CD4-positive, alpha-beta T cell treated with Interleukin-6 for 4 hours (primary cell): ENCODE measurements at regions not wholly inside any gene's neighbourhood (a gene's known extent, or its start where the extent isn't known, plus 50 kb on each side); places are given as distances from the start of the nearest gene placed in this dataset.
"Not testable (repeated sequence)": the region's sequence is repeated elsewhere in the genome, so short reads cannot be mapped to it uniquely, and the experiment has no call there.

Source experiments
- DNase-seq: peaks from one replicate; pipeline ENCODE4 v3.0.0-alpha.2; 2020; ENCODE audit warnings: mixed read lengths

DNA sequence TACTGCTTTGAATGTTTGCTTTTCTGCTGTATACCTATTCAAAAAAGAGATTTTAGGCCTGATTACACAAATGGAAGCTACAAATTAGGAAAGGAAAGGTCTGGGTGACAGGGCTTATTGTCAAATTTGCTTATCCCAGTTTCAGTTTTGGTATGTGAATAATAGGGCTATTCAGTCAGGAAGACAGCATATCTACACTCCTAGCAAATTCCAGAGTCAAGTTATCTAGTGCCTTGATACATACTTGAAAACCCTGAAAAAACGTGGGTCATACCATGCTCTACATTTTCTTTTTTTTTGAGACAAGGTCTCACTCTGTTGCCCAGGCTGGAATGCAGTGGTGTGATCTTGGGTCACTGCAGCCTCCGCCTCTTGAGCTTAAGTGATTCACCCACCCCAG lies 59.2 kb upstream of the CCDC180 start:
- not testable (repeated sequence) for DNase-seq

DNA sequence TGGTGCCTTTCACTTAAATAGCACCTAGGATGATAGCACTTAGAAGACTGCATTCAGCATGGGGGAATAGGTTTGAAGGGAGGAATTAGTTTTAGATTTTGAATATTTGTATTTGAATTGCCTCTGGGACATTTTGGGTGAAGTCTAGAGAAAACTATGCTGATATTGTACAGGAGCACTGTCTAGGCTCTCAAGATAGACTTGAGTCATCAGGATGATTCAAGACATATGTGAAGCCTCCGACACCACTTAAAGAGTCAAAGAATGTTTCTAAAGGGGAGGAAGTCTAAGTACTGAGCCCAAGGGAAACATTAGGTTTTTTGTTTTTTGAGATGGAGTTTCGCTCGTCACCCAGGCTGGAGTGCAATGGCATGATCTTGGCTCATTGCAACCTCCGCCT lies 63.9 kb upstream of the CCDC180 start:
- no peak for DNase-seq

DNA sequence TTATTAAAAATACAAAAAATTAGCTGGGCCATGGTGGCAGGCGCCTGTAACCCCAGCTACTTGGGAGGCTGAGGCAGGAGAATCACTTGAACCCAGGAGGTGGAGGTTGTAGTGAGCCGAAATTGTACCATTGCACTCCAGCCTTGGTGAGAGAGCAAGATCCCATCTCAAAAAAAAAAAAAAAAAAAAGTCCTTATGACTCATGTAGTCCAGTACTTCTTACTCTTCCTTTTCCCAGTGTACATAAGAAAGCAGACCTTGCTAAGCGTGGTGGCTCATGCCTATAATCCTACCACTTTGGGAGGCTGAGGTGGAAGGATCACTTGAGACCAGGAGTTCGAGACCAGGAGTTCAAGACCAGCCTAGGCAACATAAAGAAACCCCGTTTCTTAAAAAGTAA lies 66.0 kb upstream of the CCDC180 start:
- DNase-seq = not testable (repeated sequence)

DNA sequence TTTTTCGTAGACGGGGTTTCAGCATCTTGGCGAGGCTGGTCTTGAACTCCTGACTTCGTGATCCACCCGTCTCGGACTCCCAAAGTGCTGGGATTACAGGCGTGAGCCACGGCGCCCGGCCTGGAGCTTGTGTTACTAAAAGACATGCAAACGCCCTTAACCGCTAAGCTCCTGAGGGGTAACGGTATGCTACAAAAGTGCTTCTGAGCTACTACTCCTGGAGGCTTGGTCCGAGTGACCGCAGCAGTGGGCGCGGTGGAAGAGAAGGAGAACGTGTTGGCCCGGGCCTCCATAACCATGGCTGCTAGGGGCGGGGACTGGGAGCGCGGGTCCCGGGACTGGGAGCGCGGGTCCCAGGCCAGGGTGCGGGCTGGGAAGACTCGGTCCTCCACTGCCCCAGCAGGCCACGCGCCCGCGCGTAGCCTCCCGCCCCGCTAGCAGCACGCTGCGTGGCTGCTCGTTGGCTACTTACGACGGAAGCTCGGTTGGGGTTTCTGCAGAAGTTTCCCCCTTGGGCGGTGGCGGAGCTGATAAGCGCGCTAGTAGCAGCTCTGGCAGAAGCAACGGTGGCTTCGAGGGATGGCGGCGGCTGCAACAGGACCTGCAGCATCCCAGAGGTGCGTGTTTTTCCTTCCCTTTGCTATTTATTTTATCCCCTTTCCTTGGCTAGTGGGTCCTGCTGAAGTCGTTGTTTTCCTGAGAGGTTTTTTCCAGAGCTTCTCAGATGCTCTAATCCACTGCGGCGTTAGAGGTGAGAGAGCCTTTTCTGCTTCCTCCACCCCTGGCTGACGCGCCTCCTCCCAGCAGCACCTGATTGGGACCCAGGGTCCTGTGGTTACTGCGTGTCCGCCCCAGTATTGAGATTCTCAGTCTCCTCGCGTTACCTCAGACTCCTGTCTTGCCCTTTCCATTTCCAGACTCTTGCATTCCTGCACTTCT lies 69.2 kb upstream of the CCDC180 start:
- peak; percentile 77 for DNase-seq

DNA sequence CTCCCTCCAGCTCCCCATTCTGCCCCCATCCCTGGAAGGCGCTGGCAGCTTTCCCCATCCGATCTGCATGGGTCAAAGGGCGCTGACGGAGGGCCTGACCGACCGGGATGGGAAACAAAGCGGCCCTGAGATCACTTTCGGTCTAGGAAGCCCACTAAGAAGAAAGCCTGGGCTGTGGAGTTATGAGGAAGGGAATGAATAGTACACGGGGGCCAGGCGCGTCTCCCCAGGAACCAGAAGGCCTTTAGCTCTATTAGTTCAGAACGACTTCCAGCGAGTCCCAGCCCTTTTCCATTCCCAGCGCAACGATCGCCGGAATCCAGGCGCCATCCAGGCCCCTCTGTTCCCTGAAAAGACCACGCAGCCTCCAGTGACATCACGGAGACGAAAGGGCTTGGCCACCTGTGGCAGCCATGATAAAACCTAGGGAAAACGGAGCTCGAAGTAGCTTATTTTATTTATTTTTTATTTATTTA lies 70.1 kb upstream of the CCDC180 start:
- DNase-seq = no peak

DNA sequence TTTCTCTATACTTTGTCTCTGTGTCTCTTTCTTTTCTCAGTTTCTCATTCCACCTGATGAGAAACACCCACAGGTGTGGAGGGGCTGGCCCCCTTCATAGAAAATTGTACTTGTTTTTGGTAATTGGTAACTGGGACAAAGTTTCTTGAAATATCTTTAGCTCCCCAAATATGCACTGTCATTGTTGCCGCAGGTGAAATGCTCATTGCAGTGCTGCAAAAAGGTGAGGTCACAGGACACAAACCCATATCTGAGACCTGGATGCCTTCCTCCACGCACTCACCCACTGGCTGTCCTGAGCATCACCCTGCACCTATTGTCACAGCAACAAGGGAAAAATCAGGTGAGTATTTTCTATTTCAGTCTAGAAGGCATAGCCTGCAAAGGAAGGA lies 74.5 kb upstream of the CCDC180 start:
- DNase-seq = not testable (repeated sequence)

DNA sequence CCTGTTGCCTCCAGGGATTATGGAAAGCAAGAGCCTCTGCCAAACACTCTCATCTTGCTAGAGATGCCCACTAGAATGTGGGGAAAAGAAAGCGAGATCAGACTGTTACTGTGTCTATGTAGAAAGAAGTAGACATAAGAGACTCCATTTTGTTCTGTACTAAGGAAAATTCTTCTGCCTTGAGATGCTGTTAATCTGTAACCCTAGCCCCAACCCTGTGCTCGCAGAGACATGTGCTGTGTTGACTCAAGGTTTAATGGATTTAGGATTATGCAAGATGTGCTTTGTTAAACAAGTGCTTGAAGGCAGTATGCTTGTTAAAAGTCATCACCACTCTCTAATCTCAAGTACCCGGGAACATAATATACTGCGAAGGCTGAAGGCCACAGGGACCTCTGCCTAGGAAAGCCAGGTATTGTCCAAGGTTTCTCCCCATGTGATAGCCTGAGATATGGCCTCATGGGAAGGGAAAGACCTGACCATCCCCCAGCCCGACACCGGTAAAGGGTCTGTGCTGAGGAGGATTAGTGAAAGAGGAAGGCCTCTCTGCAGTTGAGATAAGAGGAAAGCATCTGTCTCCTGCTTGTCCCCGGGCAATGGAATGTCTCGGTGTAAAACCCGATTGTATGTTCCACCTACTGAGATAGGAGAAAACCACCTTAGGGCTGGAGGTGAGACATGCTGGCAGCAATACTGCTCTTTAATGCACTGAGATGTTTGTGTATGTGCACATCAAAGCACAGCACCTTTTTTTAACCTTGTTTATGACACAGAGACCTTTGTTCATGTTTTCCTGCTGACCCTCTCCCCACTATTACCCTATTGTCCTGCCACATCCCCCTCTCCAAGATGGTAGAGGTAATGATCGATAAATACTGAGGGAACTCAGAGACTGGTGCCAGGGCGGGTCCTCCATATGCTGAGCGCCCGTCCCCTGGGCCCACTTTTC lies 75.1 kb upstream of the CCDC180 start:
- not testable (repeated sequence) for DNase-seq

DNA sequence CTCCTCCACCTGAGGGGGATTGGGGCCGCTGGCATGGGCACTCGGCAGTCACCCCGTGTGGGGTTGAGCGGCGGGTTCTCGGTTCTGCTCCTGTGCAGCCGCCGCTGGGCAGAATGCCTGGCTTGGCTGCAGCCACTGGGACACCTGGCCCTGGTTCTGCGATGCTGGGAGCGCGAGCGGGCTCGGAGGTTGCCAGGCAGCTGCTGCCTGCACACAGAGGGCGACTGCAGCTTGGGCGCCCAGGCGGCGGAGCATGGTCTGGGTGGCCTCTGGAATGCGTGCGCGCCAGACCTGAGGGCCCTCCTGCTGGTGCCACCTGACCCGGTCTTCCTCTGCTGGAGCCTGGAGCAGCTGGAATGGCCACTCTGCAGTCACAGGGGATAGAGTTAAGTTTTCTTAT lies 85.1 kb upstream of the CCDC180 start:
- not testable (repeated sequence) for DNase-seq

DNA sequence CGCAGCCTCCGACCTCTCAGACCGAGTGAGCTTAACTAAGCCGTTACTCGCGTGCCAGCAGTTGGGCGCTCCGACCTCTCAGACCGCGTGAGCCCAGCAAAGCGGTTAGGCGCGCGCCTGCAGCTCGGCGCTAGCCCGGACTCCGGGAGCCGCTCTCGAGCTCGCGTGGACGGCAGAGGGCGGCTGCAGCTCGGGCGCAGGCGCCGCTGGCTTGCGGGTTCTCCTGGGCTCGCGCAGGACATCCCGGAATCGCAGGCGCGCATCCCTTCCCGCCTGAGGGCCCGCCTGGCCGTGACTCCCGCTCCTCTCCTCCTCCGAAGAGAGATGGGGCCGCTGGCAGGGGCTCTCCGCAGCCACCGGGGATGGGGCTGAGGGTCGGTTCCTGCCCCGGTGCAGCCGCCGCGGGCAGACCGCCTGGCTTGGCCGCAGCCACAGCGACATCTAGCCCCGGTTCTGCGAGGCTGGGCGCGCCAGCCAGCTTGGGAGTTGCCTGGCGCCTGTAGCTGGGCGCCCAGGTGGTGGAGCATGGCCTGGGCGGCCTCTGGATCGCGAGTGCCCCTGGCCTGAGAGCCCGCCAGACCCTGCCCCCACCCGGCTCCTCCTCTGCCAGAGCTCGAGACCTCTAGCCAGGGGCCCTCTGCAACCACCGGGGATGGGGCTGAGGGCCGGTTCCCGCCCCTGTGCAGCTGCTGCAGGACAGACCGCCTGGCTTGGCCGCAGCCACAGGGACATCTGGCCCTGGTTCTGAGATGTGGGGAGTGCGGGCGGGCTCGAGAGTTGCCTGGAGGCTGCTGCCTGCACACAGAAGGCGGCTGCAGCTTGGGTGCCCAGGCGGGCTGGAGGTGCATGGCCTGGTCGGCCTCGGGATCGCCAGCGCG lies 85.7 kb upstream of the CCDC180 start:
- DNase-seq = peak; percentile 65

DNA sequence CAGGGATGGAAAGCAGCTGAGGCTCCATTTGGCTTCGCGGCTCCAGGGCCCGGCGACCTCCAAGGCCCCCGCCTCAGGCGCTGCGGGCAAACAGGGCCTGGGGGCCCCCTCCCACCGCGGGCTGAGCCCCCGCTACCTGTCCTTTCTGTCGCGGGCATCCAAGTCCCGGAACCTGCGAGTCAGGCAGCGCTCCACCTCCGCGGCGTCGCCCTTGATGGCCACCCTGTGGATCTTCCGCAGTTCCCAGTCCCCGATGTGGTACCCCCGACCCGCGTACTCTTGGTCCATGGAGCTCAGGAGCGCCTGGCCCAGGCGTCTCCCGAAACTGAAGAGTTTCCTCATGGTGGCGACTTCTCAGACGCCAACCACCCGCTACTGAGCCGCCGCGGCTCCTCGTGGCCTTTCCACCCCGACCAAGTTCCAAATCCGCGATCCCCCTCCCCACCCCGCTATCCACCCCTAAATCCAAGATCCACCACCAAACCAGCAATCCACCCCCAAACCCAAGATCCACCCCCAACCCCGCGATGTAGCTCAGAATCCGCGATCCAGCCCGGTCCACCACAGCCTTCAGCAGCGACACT lies 86.5 kb upstream of the CCDC180 start:
- DNase-seq = peak; percentile 5

DNA sequence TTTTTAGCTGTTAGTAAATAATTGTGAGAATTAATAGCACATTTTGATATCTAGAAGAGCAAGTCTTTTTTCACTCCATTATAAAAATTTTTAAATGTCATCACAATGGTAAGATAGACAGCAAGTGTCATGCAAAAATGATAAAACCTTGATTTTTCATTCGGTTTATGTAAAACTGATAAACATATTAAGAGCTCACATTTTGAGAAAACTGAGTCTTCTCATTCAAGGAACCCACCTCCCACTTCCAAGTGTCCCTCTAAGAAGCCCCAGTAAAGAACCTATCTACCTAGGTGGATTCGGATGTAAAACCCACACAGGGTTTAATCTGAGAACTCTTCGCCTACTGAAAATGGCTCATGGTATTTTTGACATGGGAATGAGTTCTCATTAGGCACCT lies 87.1 kb upstream of the CCDC180 start:
- not testable (repeated sequence) for DNase-seq

DNA sequence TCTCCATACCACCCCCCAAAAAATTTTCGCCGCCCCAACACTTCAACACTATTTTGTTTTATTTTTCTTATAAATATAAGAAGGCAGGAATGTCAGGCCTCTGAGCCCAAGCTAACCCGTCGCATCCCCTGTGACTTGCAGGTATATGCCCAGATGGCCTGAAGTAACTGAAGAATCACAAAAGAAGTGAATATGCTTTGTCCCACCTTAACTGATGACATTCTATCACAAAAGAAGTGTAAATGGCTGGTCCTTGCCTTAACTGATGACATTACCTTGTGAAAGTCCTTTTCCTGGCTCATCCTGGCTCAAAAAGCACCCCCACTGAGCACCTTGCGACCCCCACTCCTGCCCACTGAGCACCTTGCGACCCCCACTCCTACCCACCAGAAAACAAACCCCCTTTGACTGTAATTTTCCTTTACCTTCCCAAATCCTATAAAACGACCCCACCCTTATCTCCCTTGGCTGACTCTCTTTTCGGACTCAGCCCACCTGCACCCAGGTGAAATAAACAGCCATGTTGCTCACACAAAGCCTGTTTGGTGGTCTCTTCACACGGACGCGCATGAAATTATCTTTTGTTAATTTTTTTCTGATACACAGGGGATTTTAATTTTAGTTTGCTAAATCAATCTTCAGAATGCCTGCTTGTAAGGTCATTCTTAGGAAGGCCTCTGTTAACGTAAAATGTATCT lies 87.9 kb upstream of the CCDC180 start:
- not testable (repeated sequence) for DNase-seq

DNA sequence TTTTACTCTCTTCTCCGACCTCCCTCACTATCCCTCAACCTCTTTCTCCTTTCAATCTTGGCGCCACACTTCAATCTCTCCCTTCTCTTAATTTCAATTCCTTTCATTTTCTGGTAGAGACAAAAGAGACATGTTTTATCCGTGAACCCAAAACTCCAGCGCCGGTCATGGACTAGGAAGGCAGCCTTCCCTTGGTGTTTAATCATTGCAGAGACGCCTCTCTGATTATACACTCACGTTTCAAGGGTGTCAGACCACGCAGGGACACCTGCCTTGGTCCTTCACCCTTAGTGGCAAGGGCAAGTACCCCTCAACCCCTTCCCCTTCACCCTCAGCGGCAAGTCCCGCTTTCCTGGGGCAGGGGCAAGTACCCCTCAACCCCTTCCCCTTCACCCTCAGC lies 92.3 kb upstream of the CCDC180 start:
- DNase-seq = not testable (repeated sequence)

DNA sequence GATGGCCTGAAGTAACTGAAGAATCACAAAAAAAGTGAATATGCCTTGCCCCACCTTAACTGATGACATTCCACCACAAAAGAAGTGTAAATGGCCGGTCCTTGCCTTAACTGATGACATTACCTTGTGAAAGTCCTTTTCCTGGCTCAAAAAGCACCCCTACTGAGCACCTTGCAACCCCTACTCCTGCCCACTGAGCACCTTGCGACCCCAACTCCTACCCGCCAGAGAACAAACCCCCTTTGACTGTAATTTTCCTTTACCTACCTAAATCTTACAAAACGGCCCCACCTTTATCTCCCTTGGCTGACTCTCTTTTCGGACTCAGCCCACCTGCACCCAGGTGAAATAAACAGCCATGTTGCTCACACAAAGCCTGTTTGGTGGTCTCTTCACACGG lies 92.9 kb upstream of the CCDC180 start:
- DNase-seq = not testable (repeated sequence)

DNA sequence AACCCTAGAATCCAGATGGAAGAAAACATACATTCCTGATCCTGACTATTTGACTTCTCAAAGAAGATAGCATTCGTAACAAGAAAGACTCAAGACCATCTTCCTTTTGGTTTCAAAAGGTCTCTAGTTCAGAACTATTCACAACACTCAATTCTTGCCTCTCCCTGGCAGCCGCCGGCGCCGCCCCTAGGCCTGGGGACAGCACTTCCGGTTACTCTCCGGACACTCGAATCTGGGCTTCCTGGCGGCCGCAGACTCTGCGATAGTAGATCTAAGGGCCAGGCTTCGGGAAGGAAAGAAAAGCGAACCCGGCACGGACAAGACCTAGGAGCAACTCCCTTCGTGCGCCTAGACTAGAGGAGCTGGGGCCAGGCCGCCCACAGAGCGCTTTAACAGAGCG lies 107.8 kb upstream of the CCDC180 start:
- DNase-seq = not testable (repeated sequence)

DNA sequence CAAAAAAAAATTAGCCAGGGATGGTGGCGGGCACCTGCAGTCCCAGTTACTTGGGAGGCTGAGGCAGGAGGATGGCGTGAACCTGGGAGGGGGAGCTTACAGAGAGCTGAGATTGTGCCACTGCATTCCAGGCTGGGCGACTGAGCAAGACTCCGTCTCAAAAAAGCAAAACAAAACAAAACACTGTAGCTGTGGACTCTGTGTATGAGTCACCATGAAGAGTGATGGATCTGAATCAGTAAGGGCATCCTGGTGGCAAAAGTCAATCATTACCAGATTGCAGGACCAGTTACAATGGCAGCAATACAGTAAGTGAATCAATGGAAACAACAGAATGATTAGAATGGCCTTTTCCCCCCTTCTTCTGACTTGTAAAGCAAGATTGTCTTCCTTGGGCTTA lies 113.7 kb upstream of the CCDC180 start:
- DNase-seq = not testable (repeated sequence)

DNA sequence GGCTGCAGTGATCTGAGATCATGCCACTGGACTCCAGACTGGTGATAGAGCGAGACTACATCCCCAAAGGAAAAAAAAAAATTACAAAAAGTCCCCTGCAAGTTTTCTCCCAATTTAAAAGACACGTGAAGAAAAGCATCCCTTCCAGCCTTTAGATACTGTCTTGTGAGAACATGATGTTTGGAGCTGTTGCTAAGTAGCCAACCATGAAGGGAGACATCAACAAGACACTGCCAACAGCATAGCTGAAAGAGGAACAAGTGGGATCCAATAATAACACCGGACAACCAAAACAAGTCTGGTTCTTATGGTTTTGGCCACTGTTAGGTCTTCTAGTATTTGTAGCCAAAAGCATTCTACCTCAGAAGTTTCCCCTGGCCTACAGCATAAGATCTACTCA lies 118.9 kb upstream of the CCDC180 start:
- DNase-seq = no peak

DNA sequence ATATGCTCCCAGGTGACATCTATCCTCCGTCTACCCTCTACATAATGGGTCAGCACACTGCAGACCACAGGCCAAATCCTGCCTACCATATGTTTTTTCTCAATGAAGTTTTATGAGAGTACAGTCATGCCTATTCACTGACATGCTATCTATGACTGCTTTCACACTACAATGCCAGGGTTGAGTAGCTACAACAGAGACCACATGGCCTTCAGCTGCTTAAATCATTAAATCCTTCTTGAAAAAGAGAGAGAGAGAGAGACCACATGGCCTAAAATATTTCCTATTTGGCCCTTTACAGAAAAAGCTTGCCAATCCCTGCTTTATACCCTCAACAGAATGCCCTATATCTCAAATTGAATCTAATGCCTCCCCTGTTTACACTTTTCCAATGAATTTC lies 119.8 kb upstream of the CCDC180 start:
- DNase-seq = not testable (repeated sequence)

DNA sequence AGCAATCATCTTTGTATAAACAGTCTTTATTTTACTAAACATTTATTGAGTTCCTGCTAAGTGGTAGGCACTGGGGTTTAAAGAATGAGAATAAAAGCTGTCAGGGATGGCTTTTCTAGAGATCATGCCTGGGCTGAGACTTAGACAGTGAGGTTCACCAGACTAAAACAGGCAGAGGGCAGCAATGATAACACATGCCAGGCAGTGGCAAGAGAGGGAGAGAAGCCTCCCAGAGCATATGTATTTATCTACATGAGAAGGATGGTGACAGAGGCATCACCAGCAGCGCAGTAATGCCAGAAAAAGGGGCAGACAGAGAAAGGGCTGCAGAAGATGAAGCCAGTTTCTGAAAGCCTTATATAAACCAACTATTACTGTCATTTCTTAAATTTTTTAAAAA lies 121.0 kb upstream of the CCDC180 start:
- no peak for DNase-seq

DNA sequence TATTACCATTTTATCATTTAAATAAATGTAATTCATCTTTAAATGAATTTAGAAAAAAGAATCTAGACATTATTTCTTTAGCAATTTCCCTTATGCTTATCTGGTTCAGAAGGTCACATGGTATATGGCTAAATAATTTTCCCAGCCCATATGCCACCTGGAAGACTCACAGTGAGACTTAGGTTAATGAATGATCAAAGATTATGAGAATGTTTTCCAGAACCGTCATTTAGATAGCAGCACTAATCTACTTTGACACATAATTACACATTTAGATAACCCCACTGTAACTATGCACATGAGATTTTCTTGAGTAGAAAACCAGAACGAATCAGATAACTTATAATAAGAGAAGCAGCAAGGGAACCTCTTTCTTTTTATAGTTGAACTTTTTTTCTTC lies 124.9 kb upstream of the CCDC180 start:
- not testable (repeated sequence) for DNase-seq

DNA sequence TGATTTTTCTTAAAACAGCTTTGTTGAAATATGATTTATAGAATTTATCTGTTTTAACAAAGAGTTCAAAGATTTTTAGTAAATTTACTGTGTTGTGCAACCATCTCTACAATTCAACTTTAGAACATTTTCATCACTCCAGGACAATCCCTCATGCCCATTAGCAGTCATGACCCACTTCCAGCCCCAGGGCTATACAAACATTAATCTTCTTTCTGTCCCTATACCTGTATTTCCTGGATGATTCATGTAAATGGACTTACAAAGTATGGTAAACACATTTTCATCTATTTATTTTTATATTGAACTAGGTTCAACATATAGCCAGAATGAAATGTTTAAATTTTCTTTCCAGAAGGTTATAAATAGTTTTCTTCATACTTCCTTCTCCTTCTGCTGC lies 127.8 kb upstream of the CCDC180 start:
- no peak for DNase-seq
